ENCODE measurements at regions not wholly inside any gene's neighbourhood (a gene's known extent, or its start where the extent isn't known, plus 50 kb on each side); places are given as distances from the start of the nearest gene placed in this dataset.

DNA sequence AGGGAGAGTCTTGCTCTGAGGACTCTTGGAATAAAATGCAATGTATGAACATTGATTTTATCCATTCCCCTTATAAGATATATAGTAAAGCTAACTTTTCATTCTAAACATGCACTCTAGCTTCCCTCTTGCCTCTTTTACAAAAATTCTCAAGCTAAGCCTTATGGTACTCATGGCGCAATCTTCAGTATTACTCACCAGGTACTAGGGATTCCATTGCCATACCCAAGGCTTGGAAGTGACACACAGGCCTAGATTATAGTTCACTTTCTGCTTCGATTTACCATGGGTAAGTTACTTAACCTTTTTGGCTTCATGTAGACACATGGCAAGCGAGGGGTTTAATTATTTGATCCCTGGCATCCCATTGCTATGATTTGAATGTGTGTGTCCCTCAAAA, 331.5 kb downstream of the LRIG3 start:
- ATAC-seq = no peak

DNA sequence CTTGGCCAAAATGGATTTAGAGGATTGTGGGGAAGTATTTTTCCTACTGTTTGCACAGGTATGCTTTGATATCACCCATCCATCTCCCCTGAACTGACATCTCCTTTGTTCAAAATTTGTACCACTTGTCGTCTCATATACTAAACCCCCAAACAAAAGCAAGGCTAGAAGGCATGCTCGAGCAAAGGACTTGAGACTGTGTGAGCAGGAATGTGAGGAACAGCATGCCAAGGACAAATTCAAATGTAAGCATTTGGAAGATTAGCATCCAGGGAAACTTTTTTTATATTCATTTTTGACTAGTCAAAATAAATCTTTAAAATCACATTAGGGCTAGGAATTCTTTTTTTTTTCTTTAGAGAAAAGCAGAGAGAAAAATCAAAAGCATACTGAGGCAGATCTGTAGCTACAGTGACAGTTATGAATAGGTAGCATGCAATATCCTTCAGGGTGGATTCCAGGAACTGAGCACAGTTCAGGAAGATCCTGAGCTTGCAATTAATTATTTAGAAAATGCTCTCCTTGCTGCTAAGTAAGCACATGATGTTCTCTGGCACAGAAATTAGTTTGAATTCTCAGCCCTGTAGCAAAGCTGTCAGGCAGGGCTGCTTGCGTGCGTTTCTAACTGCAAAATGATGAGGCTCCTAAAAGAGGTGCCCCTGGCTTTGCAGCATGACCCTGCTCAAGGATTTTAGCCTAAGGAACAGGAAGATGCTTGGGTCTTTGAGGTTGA, 327.7 kb downstream of the LRIG3 start:
- Histone ChIP-seq H3K4me1 (ENCODE audit: control insufficient read depth, insufficient read depth, low read length) (no peaks in the 10 kb centered on the region), H3K9me3 (ENCODE audit: control insufficient read depth, insufficient read depth, low read depth, low read length) (no peaks in the 10 kb centered on the region), H3K4me3 (ENCODE audit: low read depth in 2 of 2, low read length in 2 of 2) (no peak overlapping the region), H3K27me3 (ENCODE audit: control insufficient read depth, insufficient read depth, low read length) (no peaks in the 10 kb centered on the region), H3K36me3 (ENCODE audit: control insufficient read depth, insufficient read depth, low read length) (no peaks in the 10 kb centered on the region), H3K27ac (ENCODE audit: low read length) (no peak overlapping the region)
- POLR2A ChIA-PET = no interaction called here
- intact Hi-C loops (cut with micrococcal nuclease; ENCODE audit: unreplicated experiment) = no loop called here
- ATAC-seq (no peak), DNase-seq (ENCODE audit: low read depth, low spot score) (no peak)
- CTCF ChIA-PET = no interaction called here
- TF ChIP-seq, protein P1, sequence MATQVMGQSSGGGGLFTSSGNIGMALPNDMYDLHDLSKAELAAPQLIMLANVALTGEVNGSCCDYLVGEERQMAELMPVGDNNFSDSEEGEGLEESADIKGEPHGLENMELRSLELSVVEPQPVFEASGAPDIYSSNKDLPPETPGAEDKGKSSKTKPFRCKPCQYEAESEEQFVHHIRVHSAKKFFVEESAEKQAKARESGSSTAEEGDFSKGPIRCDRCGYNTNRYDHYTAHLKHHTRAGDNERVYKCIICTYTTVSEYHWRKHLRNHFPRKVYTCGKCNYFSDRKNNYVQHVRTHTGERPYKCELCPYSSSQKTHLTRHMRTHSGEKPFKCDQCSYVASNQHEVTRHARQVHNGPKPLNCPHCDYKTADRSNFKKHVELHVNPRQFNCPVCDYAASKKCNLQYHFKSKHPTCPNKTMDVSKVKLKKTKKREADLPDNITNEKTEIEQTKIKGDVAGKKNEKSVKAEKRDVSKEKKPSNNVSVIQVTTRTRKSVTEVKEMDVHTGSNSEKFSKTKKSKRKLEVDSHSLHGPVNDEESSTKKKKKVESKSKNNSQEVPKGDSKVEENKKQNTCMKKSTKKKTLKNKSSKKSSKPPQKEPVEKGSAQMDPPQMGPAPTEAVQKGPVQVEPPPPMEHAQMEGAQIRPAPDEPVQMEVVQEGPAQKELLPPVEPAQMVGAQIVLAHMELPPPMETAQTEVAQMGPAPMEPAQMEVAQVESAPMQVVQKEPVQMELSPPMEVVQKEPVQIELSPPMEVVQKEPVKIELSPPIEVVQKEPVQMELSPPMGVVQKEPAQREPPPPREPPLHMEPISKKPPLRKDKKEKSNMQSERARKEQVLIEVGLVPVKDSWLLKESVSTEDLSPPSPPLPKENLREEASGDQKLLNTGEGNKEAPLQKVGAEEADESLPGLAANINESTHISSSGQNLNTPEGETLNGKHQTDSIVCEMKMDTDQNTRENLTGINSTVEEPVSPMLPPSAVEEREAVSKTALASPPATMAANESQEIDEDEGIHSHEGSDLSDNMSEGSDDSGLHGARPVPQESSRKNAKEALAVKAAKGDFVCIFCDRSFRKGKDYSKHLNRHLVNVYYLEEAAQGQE (IDR thresholded peaks at IDR 0.05; ENCODE audit: insufficient read depth in 1 of 2, low read depth in 2 of 2, low read length in 1 of 2) = no peak
- no peak for TF ChIP-seq TCF7L2 (IDR thresholded peaks at IDR 0.05; ENCODE audit: low read depth, low read length)
- TF ChIP-seq, protein P2, sequence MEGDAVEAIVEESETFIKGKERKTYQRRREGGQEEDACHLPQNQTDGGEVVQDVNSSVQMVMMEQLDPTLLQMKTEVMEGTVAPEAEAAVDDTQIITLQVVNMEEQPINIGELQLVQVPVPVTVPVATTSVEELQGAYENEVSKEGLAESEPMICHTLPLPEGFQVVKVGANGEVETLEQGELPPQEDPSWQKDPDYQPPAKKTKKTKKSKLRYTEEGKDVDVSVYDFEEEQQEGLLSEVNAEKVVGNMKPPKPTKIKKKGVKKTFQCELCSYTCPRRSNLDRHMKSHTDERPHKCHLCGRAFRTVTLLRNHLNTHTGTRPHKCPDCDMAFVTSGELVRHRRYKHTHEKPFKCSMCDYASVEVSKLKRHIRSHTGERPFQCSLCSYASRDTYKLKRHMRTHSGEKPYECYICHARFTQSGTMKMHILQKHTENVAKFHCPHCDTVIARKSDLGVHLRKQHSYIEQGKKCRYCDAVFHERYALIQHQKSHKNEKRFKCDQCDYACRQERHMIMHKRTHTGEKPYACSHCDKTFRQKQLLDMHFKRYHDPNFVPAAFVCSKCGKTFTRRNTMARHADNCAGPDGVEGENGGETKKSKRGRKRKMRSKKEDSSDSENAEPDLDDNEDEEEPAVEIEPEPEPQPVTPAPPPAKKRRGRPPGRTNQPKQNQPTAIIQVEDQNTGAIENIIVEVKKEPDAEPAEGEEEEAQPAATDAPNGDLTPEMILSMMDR (IDR thresholded peaks at IDR 0.05) = no peak
- TF ChIP-seq SIN3A (IDR thresholded peaks at IDR 0.05; ENCODE audit: borderline replicate concordance, insufficient read depth, low read depth, low read length) = no peak
- TF ChIP-seq POLR2AphosphoS5 (IDR thresholded peaks at IDR 0.05; ENCODE audit: low read depth, low read length) = no peak
- BruUV-seq (replicated peaks) = no TSS peak
- in situ Hi-C loops (cut with HindIII; ENCODE audit: low pct_unique_long_range_greater_than_20kb, low sequenced_read_pairs) = no loop called here

More for the DNA sequence above, 331.5 kb downstream of the LRIG3 start:
- BruUV-seq (replicated peaks) = no TSS peak
- ChIA-PET POLR2A (no interaction called here), CTCF (no interaction called here)
- no peak overlapping the region for H3K4me3 ChIP-seq (ENCODE audit: low read depth in 2 of 2, low read length in 2 of 2)
- H3K4me1 ChIP-seq (ENCODE audit: control insufficient read depth, insufficient read depth, low read length) = no peaks in the 10 kb centered on the region
- no peak overlapping the region for H3K27ac ChIP-seq (ENCODE audit: low read length)
- DNase-seq (ENCODE audit: low read depth, low spot score) = no peak
- H3K9me3 ChIP-seq (ENCODE audit: control insufficient read depth, insufficient read depth, low read depth, low read length) = no peaks in the 10 kb centered on the region
- intact Hi-C loops (cut with micrococcal nuclease; ENCODE audit: unreplicated experiment) = no loop called here
- TF ChIP-seq TCF7L2 (IDR thresholded peaks at IDR 0.05; ENCODE audit: low read depth, low read length) = no peak
- TF ChIP-seq POLR2AphosphoS5 (IDR thresholded peaks at IDR 0.05; ENCODE audit: low read depth, low read length) = no peak
- TF ChIP-seq SIN3A (IDR thresholded peaks at IDR 0.05; ENCODE audit: borderline replicate concordance, insufficient read depth, low read depth, low read length) = no peak
- TF ChIP-seq, protein P1 (IDR thresholded peaks at IDR 0.05; ENCODE audit: insufficient read depth in 1 of 2, low read depth in 2 of 2, low read length in 1 of 2) = no peak
- TF ChIP-seq, protein P2 (IDR thresholded peaks at IDR 0.05) = no peak
- in situ Hi-C loops (cut with HindIII; ENCODE audit: low pct_unique_long_range_greater_than_20kb, low sequenced_read_pairs) = no loop called here
- no peaks in the 10 kb centered on the region for H3K36me3 ChIP-seq (ENCODE audit: control insufficient read depth, insufficient read depth, low read length)
- H3K27me3 ChIP-seq (ENCODE audit: control insufficient read depth, insufficient read depth, low read length) = no peaks in the 10 kb centered on the region

All from Panc1 (cell line).